ENCODE measurements at regions not wholly inside any gene's neighbourhood (a gene's known extent, or its start where the extent isn't known, plus 50 kb on each side); places are given as distances from the start of the nearest gene placed in this dataset.

DNA sequence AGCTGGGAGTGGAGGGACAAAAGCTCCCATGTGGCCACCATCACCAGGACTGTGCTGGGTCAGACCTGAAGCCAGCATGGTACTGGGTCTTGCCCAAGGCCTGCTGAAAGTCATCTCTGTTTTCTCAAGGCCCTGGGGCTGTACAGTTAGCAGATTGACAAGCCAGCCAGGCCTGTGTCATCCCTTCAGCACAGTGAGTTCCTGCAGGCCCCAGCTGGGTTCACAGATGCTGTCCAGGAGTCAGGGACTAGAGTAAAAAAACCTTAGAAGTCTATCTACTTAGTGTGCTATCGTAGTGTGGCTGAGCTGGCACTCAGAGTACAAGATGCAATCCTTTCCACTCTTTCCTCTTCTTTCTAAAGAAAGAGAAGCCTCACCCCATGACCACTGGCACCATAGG lies 246.0 kb upstream of the NAALADL2 start:
- no peak overlapping the region for H3K27ac Mint-ChIP-seq (ENCODE audit: low read depth)
- no peak overlapping the region for H3K4me3 Mint-ChIP-seq
- no peaks in the 10 kb centered on the region for H3K36me3 Mint-ChIP-seq (ENCODE audit: insufficient read depth)
- no peaks in the 10 kb centered on the region for H3K4me1 Mint-ChIP-seq
- H3K9me3 Mint-ChIP-seq = peaks cover 30% of the 10 kb centered on the region
- no peak for ATAC-seq (replicated peaks; ENCODE audit: extremely low read depth, poor library complexity, severe bottlenecking)
- no peak for DNase-seq (ENCODE audit: low spot score in 2 of 2)
- no peaks in the 10 kb centered on the region for H3K27me3 Mint-ChIP-seq

- H3K9me3 Mint-ChIP-seq = peaks cover 30% of the 10 kb centered on the region
Observed at GRCh38 chr3:174614036-174614435, 245.1 kb upstream of the NAALADL2 start.

GRCh38 chr3:174618368-174619080 lies 240.6 kb upstream of the NAALADL2 start:
- H3K27me3 Mint-ChIP-seq = no peaks in the 10 kb centered on the region
- H3K27ac Mint-ChIP-seq (ENCODE audit: low read depth) = no peak overlapping the region

More at GRCh38 chr3:174614036-174614435, 245.1 kb upstream of the NAALADL2 start:
- Mint-ChIP-seq H3K27ac (ENCODE audit: low read depth) (no peak overlapping the region), H3K36me3 (ENCODE audit: insufficient read depth) (no peaks in the 10 kb centered on the region), H3K4me1 (no peaks in the 10 kb centered on the region), H3K4me3 (no peak overlapping the region), H3K27me3 (no peaks in the 10 kb centered on the region)
- no peak for DNase-seq (ENCODE audit: low spot score in 2 of 2)
- no peak for ATAC-seq (replicated peaks; ENCODE audit: extremely low read depth, poor library complexity, severe bottlenecking)

GRCh38 chr3:174619239-174619638 lies 239.9 kb upstream of the NAALADL2 start:
- ATAC-seq (replicated peaks; ENCODE audit: extremely low read depth, poor library complexity, severe bottlenecking) = no peak
- H3K27ac Mint-ChIP-seq (ENCODE audit: low read depth) = no peak overlapping the region
- H3K9me3 Mint-ChIP-seq = peaks cover 13% of the 10 kb centered on the region
- DNase-seq (ENCODE audit: low spot score in 2 of 2) = no peak
- H3K27me3 Mint-ChIP-seq = no peaks in the 10 kb centered on the region
- H3K4me3 Mint-ChIP-seq = no peak overlapping the region
- H3K36me3 Mint-ChIP-seq (ENCODE audit: insufficient read depth) = no peaks in the 10 kb centered on the region
- no peaks in the 10 kb centered on the region for H3K4me1 Mint-ChIP-seq

More at GRCh38 chr3:174618368-174619080, 240.6 kb upstream of the NAALADL2 start:
- H3K4me1 Mint-ChIP-seq = no peaks in the 10 kb centered on the region
- no peak overlapping the region for H3K4me3 Mint-ChIP-seq
- ATAC-seq (replicated peaks; ENCODE audit: extremely low read depth, poor library complexity, severe bottlenecking) (no peak), DNase-seq (ENCODE audit: low spot score in 2 of 2) (no peak)
- peaks cover 13% of the 10 kb centered on the region for H3K9me3 Mint-ChIP-seq
- no peaks in the 10 kb centered on the region for H3K36me3 Mint-ChIP-seq (ENCODE audit: insufficient read depth)

DNA sequence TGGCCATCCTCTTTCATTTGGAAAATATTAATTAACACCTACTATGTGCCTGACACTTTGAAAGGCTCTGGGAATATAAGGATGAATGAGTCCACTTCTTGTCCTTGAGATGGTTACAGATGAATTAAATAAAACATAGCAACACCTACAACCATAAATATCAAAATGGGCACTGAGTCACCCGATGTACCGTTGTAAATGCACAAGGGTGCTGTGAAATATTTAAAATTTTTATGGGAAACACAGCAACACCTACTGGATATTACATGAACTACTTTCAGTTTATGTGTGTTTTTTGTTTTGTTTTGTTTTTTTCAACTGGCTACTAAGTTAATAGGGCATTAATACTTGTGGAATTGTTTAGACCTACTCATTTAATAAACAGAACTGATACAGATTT lies 239.0 kb upstream of the NAALADL2 start:
- no peak overlapping the region for H3K27ac Mint-ChIP-seq (ENCODE audit: low read depth)
- DNase-seq (ENCODE audit: low spot score in 2 of 2) = no peak
- no peak for ATAC-seq (replicated peaks; ENCODE audit: extremely low read depth, poor library complexity, severe bottlenecking)
- H3K36me3 Mint-ChIP-seq (ENCODE audit: insufficient read depth) = no peaks in the 10 kb centered on the region
- H3K27me3 Mint-ChIP-seq = no peaks in the 10 kb centered on the region
- H3K9me3 Mint-ChIP-seq = peaks cover 6% of the 10 kb centered on the region
- no peaks in the 10 kb centered on the region for H3K4me1 Mint-ChIP-seq
- no peak overlapping the region for H3K4me3 Mint-ChIP-seq

GRCh38 chr3:174620855-174621472 lies 238.2 kb upstream of the NAALADL2 start:
- no peaks in the 10 kb centered on the region for H3K9me3 Mint-ChIP-seq
- DNase-seq (ENCODE audit: low spot score in 2 of 2) = no peak
- no peaks in the 10 kb centered on the region for H3K36me3 Mint-ChIP-seq (ENCODE audit: insufficient read depth)
- ATAC-seq (replicated peaks; ENCODE audit: extremely low read depth, poor library complexity, severe bottlenecking) = no peak
- no peaks in the 10 kb centered on the region for H3K4me1 Mint-ChIP-seq
- no peaks in the 10 kb centered on the region for H3K27me3 Mint-ChIP-seq
- no peak overlapping the region for H3K27ac Mint-ChIP-seq (ENCODE audit: low read depth)
- H3K4me3 Mint-ChIP-seq = no peak overlapping the region

- no peak for ATAC-seq (replicated peaks; ENCODE audit: extremely low read depth, poor library complexity, severe bottlenecking)
- Mint-ChIP-seq H3K4me3 (no peak overlapping the region), H3K27me3 (no peaks in the 10 kb centered on the region), H3K27ac (ENCODE audit: low read depth) (no peak overlapping the region), H3K4me1 (no peaks in the 10 kb centered on the region), H3K9me3 (peaks cover 6% of the 10 kb centered on the region), H3K36me3 (ENCODE audit: insufficient read depth) (no peaks in the 10 kb centered on the region)
- DNase-seq (ENCODE audit: low spot score in 2 of 2) = no peak
Observed at GRCh38 chr3:174633342-174633741, 225.8 kb upstream of the NAALADL2 start.

DNA sequence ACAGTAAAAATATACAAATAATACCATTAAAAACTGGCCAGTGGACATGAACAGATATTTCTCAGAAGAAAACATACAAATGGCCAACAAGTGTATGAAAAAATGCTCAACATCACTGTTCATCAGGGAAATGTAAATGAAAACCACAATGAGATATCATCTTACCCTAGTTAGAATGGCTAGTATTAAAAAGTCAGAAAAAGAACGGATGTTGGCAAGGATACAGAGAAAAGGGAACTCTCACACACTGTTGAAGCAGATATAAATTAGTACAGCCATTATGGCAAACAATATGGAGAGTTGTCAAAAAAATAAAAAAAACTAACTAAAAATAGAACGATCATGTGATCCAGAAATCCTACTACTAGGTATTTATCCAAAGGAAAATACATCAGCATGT lies 222.7 kb upstream of the NAALADL2 start:
- no peak for ATAC-seq (replicated peaks; ENCODE audit: extremely low read depth, poor library complexity, severe bottlenecking)
- H3K4me1 Mint-ChIP-seq = no peaks in the 10 kb centered on the region
- no peak overlapping the region for H3K4me3 Mint-ChIP-seq
- H3K36me3 Mint-ChIP-seq (ENCODE audit: insufficient read depth) = no peaks in the 10 kb centered on the region
- H3K27ac Mint-ChIP-seq (ENCODE audit: low read depth) = no peak overlapping the region
- H3K27me3 Mint-ChIP-seq = no peaks in the 10 kb centered on the region
- no peak for DNase-seq (ENCODE audit: low spot score in 2 of 2)
- H3K9me3 Mint-ChIP-seq = peaks cover 6% of the 10 kb centered on the region

GRCh38 chr3:174639406-174639805 lies 219.7 kb upstream of the NAALADL2 start:
- no peaks in the 10 kb centered on the region for H3K36me3 Mint-ChIP-seq (ENCODE audit: insufficient read depth)
- no peaks in the 10 kb centered on the region for H3K27me3 Mint-ChIP-seq
- peaks cover 6% of the 10 kb centered on the region for H3K9me3 Mint-ChIP-seq
- H3K4me3 Mint-ChIP-seq = no peak overlapping the region
- ATAC-seq (replicated peaks; ENCODE audit: extremely low read depth, poor library complexity, severe bottlenecking) (no peak), DNase-seq (ENCODE audit: low spot score in 2 of 2) (no peak)
- H3K4me1 Mint-ChIP-seq = no peaks in the 10 kb centered on the region
- no peak overlapping the region for H3K27ac Mint-ChIP-seq (ENCODE audit: low read depth)

GRCh38 chr3:174639970-174640369 lies 219.2 kb upstream of the NAALADL2 start:
- Mint-ChIP-seq H3K27ac (ENCODE audit: low read depth) (no peak overlapping the region), H3K36me3 (ENCODE audit: insufficient read depth) (no peaks in the 10 kb centered on the region), H3K4me1 (no peaks in the 10 kb centered on the region), H3K9me3 (peaks cover 6% of the 10 kb centered on the region), H3K27me3 (no peaks in the 10 kb centered on the region), H3K4me3 (no peak overlapping the region)
- DNase-seq (ENCODE audit: low spot score in 2 of 2) = no peak
- no peak for ATAC-seq (replicated peaks; ENCODE audit: extremely low read depth, poor library complexity, severe bottlenecking)

DNA sequence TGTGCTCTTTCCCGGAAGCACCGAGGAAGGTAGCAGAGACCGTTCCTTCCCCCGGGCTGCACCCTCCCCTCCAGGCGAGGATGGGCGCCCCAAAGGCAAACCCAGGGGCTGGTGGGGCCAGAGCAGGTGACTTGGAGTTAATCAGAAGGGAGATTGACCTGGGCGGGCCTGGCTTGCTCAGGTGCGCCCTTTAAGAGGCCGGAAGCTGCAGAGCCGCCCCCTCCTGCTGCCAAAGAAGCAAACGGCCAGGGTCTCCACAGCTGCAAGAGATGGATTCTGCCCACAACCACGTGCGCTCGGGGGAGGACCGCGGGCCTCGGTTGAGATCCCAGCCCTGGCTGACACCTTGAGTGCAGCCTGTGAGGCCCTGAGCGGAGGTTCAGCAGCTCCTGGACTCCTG lies 218.2 kb upstream of the NAALADL2 start:
- no peaks in the 10 kb centered on the region for H3K27me3 Mint-ChIP-seq
- ATAC-seq (replicated peaks; ENCODE audit: extremely low read depth, poor library complexity, severe bottlenecking) (no peak), DNase-seq (ENCODE audit: low spot score in 2 of 2) (no peak)
- H3K9me3 Mint-ChIP-seq = peaks cover 6% of the 10 kb centered on the region
- no peak overlapping the region for H3K4me3 Mint-ChIP-seq
- H3K36me3 Mint-ChIP-seq (ENCODE audit: insufficient read depth) = no peaks in the 10 kb centered on the region
- no peaks in the 10 kb centered on the region for H3K4me1 Mint-ChIP-seq
- no peak overlapping the region for H3K27ac Mint-ChIP-seq (ENCODE audit: low read depth)

- H3K9me3 Mint-ChIP-seq = no peaks in the 10 kb centered on the region
- H3K27ac Mint-ChIP-seq (ENCODE audit: low read depth) = no peak overlapping the region
- H3K27me3 Mint-ChIP-seq = no peaks in the 10 kb centered on the region
- ATAC-seq (replicated peaks; ENCODE audit: extremely low read depth, poor library complexity, severe bottlenecking) (no peak), DNase-seq (ENCODE audit: low spot score in 2 of 2) (no peak)
- H3K4me3 Mint-ChIP-seq = no peak overlapping the region
- H3K36me3 Mint-ChIP-seq (ENCODE audit: insufficient read depth) = no peaks in the 10 kb centered on the region
- no peaks in the 10 kb centered on the region for H3K4me1 Mint-ChIP-seq
Observed at GRCh38 chr3:174644287-174644686, 214.8 kb upstream of the NAALADL2 start.

DNA sequence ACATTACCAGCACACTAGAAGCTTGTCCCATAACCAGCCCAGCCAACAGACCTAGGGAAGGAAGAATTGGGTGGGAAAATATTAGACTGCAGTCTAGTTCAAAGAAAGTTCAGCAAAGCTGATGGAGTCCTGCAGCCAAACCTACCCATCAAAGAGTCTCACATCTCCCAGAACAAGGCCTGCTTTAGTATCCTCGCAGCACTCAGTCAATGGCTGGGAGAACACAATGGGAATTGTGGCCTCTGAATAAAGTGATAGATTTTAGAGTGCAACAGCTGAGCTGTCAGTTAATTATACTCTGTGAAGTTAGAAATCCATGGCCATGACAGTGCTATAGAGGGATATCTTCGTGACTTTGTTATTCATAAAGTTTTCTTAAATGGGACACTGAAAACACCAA lies 207.2 kb upstream of the NAALADL2 start:
- DNase-seq (ENCODE audit: low spot score in 2 of 2) = no peak
- no peaks in the 10 kb centered on the region for H3K36me3 Mint-ChIP-seq (ENCODE audit: insufficient read depth)
- no peak overlapping the region for H3K4me3 Mint-ChIP-seq
- H3K27ac Mint-ChIP-seq (ENCODE audit: low read depth) = no peak overlapping the region
- no peaks in the 10 kb centered on the region for H3K4me1 Mint-ChIP-seq
- ATAC-seq (replicated peaks; ENCODE audit: extremely low read depth, poor library complexity, severe bottlenecking) = no peak
- H3K9me3 Mint-ChIP-seq = peaks cover 8% of the 10 kb centered on the region
- H3K27me3 Mint-ChIP-seq = no peaks in the 10 kb centered on the region
